ENCODE measurements at regions not wholly inside any gene's neighbourhood (a gene's known extent, or its start where the extent isn't known, plus 50 kb on each side); places are given as distances from the start of the nearest gene placed in this dataset.

- Histone ChIP-seq H2AFZ (ENCODE audit: low read depth, low read length) (no peak overlapping the region), H3K9ac (ENCODE audit: low read length) (no peak overlapping the region), H3K9me3 (ENCODE audit: low read length) (no peaks in the 10 kb centered on the region), H3K36me3 (ENCODE audit: insufficient read depth, low read length) (no peaks in the 10 kb centered on the region), H3K4me3 (ENCODE audit: low read length) (no peak overlapping the region), H4K20me1 (ENCODE audit: insufficient read depth) (no peaks in the 10 kb centered on the region), H3K27me3 (ENCODE audit: insufficient read depth, low read depth, low read length) (no peaks in the 10 kb centered on the region), H3F3A (ENCODE audit: insufficient read depth, low read length, poor library complexity, severe bottlenecking) (no peaks in the 10 kb centered on the region), H3K79me2 (replicated peaks; ENCODE audit: insufficient read depth, low read length) (no peaks in the 10 kb centered on the region), H3K27ac (ENCODE audit: low read length) (no peak overlapping the region), H3K4me2 (ENCODE audit: low read length) (no peak overlapping the region), H3K9me2 (ENCODE audit: insufficient read depth, low read length) (no peaks in the 10 kb centered on the region)
- TF ChIP-seq RAD21 (conservative IDR thresholded peaks at IDR 0.05), result no peak
Observed at GRCh38 chr3:145971186-145971585, 189.8 kb downstream of the PLOD2 start.

DNA sequence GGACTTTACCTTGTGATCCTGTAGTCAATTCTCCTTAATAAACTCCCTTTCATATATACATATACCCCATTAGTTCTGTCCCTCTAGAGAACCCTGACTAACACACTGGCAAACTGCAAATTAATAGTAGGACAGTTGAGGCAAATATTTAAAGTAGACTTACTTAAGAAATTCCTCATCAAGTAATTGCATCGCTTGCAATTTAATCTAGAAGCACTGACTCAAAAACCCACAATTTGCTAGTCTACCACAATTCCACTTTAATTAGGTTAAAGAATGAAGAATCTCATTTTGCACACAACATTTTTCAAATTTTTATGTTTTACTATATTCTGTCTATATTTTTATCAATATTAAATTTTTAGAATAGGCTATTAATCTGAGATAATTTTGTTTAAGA, 188.1 kb downstream of the PLOD2 start:
- Histone ChIP-seq H3K36me3 (ENCODE audit: insufficient read depth, low read length) (no peaks in the 10 kb centered on the region), H3K9ac (ENCODE audit: low read length) (no peak overlapping the region), H3K27me3 (ENCODE audit: insufficient read depth, low read depth, low read length) (no peaks in the 10 kb centered on the region), H3K4me3 (ENCODE audit: low read length) (no peak overlapping the region), H2AFZ (ENCODE audit: low read depth, low read length) (no peak overlapping the region), H3K4me2 (ENCODE audit: low read length) (no peak overlapping the region), H4K20me1 (ENCODE audit: insufficient read depth) (no peaks in the 10 kb centered on the region), H3F3A (ENCODE audit: insufficient read depth, low read length, poor library complexity, severe bottlenecking) (no peaks in the 10 kb centered on the region), H3K79me2 (replicated peaks; ENCODE audit: insufficient read depth, low read length) (no peaks in the 10 kb centered on the region), H3K27ac (ENCODE audit: low read length) (no peak overlapping the region), H3K9me3 (ENCODE audit: low read length) (no peaks in the 10 kb centered on the region), H3K9me2 (ENCODE audit: insufficient read depth, low read length) (no peaks in the 10 kb centered on the region)
- TF ChIP-seq REST (IDR thresholded peaks at IDR 0.05; ENCODE audit: borderline replicate concordance) (no peak), RAD21 (conservative IDR thresholded peaks at IDR 0.05) (no peak), EP300 (conservative IDR thresholded peaks at IDR 0.05; ENCODE audit: poor library complexity, severe bottlenecking) (no peak), SMC3 (conservative IDR thresholded peaks at IDR 0.05; ENCODE audit: poor library complexity) (no peak), TAF1 (IDR thresholded peaks at IDR 0.05; ENCODE audit: low read depth) (no peak), CTCF (IDR thresholded peaks at IDR 0.05; ENCODE audit: poor library complexity, severe bottlenecking) (no peak), MXI1 (conservative IDR thresholded peaks at IDR 0.05; ENCODE audit: poor library complexity, severe bottlenecking) (no peak), EZH2 (IDR thresholded peaks at IDR 0.05; ENCODE audit: borderline replicate concordance, insufficient read depth, low read length, poor library complexity, severe bottlenecking) (no peak), POLR2AphosphoS5 (IDR thresholded peaks at IDR 0.05) (no peak)

DNA sequence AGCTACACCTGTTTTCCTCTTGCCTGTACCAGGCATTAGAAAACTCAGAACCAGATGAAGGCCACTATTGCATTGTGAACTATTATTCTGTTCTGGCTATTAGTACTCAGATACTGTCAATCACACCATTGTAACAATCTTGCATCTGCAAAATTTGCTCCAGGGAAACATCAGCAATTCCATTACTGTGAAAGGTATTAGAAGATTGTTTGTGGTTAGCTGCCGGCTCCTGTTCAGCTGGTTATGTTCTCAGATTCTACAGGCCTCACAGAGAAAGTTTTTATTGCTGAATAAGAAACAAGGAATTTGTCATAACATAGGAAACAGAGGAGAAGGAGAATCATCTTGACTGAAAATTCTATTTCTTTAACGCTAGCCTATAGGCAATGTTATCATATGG, 179.9 kb downstream of the PLOD2 start:
- no peaks in the 10 kb centered on the region for H3K79me2 ChIP-seq (replicated peaks; ENCODE audit: insufficient read depth, low read length)
- no peak for TF ChIP-seq EZH2 (IDR thresholded peaks at IDR 0.05; ENCODE audit: borderline replicate concordance, insufficient read depth, low read length, poor library complexity, severe bottlenecking)
- peak; percentile 53 for TF ChIP-seq POLR2AphosphoS5 (IDR thresholded peaks at IDR 0.05)
- peak; percentile 16 for TF ChIP-seq REST (IDR thresholded peaks at IDR 0.05; ENCODE audit: borderline replicate concordance)
- no peak overlapping the region for H3K4me3 ChIP-seq (ENCODE audit: low read length)
- no peaks in the 10 kb centered on the region for H4K20me1 ChIP-seq (ENCODE audit: insufficient read depth)
- no peaks in the 10 kb centered on the region for H3K36me3 ChIP-seq (ENCODE audit: insufficient read depth, low read length)
- no peak overlapping the region for H3K27ac ChIP-seq (ENCODE audit: low read length)
- H2AFZ ChIP-seq (ENCODE audit: low read depth, low read length), result no peak overlapping the region
- no peak overlapping the region for H3K4me2 ChIP-seq (ENCODE audit: low read length)
- H3K9me3 ChIP-seq (ENCODE audit: low read length), result no peaks in the 10 kb centered on the region
- no peaks in the 10 kb centered on the region for H3F3A ChIP-seq (ENCODE audit: insufficient read depth, low read length, poor library complexity, severe bottlenecking)
- no peaks in the 10 kb centered on the region for H3K9me2 ChIP-seq (ENCODE audit: insufficient read depth, low read length)
- H3K9ac ChIP-seq (ENCODE audit: low read length), result no peak overlapping the region
- H3K27me3 ChIP-seq (ENCODE audit: insufficient read depth, low read depth, low read length), result no peaks in the 10 kb centered on the region
